Stimulated activated CD8-positive, alpha-beta memory T cell treated with anti-CD3 and anti-CD28 coated beads, Interleukin-4, amount 100 ng/mL, for 4 hours (primary cell): ENCODE measurements at regions not wholly inside any gene's neighbourhood (a gene's known extent, or its start where the extent isn't known, plus 50 kb on each side); places are given as distances from the start of the nearest gene placed in this dataset.

Experiments
- DNase-seq, 2 donors: peaks; one replicate each; pipeline ENCODE4 v3.0.0-alpha.2; 2020; ENCODE audit warnings: low read depth in 2 of 2, low spot score in 1 of 2

DNA sequence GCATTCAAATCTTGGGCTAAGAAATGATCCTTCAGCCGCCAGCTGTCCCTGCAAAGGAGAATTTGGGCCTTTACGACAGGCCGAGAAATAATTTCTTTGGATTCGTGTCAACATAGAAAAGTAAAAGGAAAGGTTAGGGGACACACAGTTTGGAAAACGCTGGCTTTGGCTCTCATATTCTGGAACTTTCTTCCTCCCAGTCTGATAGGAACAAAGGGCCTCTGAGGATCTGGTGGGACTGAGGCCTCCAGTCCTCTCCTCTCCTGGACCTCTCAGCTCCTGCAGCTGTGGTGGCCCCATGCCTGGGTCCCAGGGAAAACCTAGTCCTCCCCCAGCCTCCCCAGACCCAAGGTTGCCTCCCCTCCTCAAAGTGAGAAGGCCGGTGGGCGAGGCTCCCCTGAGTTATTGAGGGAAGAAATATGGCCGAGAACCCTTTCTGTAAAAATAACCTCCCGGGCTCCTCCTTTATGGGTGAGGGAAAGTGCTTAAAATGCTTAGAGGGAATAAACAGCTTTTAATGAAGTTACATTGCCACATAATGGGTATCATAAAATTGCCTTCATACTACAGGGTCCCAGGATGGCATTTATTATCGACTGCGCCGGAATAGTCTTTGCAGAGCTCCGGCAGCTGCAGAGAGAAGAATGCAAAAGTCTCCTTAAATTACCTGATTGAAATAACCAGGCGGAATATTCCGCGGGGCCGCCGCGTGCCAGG, 188.3 kb downstream of the PHETA1 start:
- no peak for DNase-seq

DNA sequence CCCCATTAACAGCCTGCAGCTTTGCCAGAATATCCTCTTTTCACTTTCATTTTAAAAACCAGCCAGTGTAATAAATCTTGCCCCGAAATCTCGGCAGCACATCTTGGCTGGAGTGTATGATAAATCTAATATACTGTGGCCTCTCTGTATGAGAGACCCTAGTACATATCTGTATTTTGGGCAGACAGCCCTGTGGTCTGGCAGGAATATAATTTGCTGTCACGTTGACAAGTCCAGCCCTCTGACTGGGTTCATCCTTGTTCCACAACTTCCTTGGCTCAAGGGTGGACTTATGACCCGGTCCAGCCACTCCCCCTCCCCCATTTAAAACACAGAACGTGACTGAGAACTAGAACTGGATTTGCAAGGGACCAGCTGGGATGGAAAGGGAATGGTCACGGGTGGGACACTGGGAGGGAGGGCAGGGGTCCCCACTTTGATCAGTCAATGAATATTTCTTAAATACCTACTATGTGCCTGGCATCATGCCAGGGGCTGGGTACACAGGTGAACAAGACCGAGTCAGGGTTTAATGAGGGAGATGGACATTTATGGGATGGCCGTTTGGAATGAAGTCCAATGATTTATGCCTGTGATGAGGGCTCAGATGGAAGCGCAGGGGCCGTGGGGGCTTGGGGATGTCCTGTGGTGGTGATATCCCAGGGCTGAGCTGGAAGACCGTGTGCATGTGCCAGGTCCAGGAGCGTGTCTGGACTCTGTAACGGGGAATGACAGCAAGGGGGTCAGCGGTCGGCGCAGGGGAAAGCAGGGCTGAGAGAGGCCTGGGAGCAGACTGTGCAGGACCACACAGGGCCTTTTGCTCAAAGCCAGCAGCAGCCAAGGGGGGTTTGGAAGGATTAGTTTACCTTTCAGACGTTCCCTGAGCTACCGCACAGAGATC, 190.5 kb downstream of the PHETA1 start:
- DNase-seq: no peak

DNA sequence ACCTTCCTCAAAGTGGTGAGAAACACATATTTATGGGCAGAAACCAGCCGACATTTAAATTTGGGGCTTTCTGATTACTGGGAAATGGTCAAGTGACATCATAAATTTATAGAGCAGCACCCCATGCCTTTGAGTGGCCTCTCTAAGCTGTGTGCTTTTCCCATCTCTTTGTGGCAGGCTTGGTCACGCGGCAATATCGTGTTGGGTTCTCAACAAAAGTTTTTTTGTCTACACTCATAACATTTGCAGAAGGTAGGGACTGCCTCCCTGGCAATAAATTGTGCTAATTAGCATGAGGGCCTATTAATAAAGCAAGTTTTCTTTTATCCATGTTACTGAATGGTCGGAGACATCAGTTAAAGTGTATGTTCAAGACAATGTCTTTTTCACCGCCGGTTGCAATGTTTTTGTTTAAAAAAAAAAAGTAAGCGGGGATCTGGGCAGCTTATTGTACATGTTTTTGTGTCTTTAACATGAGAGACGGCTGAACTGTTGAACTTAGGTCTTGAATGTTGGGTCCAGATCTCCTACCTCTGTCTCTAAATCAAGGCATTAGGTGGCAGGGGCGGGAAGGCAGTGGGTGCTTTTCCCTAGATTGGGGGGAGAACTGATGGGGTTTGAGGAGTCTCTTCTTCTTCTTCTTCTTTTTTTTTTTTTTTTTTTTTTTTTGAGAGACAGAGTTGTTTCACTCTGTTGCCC, 193.3 kb downstream of the PHETA1 start:
- DNase-seq: no peak

DNA sequence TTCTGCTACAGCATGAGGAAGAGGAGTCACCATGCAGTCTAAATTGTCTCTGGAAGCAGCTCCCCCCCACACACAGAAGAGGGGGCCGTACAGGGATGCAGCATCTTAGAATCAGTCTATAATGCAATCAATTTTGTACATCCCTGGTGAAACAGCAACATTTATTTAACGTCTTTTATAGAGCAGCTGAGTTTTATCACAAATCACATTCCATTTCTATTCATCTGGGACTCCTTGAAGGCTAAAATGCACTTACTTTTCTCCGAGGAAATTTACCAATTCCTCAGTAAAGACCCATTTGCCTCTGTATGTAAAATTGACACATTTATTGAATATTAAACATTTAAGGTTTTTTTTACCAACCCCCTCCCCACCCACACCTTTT, 193.9 kb downstream of the PHETA1 start:
- DNase-seq: no peak

DNA sequence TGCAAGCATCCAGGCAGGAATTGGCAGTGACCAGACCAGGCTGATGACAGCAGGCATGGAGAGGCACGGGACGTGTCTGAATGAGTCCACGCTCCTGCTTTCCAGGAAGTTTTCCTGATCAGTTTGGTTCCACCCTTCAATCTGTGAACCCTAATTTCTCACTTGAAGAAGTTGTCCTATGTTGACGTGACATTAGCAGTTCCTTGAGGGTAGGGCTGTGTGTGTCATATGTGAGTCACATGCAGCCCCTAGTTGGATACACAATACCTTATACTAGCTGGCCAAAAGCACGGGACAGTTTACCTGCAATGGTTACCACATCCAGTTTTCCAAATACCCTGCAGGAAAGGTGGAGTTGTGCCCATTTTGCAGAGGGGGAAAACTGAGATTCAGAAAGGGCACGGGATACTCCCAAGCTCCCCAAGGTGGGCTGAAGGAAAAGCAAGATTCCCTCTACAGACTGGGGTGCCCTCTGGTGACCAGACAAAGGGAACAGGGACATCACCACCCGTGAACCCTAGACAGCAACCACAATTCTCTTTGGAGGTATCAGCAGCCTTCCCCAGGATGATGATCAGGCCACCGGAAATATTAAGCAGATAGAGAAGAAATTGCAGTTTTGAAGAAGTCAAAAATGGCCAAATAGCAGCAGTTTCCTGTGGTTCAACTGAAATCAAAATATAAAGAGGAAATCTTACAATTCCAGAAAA, 194.5 kb downstream of the PHETA1 start:
- DNase-seq: no peak

DNA sequence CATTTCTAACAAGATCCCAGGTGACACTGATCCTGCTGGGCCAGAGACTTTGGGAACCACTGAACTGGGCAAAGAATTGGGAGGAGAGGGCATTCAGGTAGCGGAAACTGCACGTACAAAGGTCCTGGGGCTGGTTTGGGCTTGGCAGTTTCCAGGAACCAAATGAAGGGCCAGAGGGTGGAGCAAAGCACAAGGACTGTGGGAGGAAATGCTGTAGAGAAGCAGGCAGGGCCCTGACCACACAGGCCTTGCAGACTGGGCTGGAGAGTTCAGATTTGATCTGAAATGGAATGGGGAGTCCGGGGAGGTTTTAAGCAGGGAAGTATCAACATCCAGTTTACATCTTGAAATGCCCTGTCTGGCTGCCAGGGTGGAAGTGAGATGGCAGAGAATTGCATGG, 195.1 kb downstream of the PHETA1 start:
- no peak for DNase-seq

DNA sequence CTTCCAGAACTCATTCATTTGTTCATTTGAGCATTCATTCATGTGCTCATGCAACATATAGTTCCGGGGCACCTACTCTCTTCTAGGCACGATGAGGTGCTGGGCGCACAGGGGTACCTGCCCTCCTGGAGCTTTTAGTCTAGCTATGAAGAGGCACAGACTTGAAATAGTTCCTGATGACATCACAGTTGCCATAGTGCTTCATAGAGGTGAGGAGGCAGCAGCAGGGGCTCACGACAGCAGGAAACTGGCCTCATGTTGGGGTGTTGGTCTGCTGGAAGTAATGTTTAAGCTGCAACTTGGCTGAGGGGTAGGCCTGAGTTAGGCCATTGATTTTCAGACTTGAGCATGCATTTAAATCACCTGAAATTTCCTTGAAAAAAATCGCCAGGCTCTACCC, 195.5 kb downstream of the PHETA1 start:
- DNase-seq: no peak

DNA sequence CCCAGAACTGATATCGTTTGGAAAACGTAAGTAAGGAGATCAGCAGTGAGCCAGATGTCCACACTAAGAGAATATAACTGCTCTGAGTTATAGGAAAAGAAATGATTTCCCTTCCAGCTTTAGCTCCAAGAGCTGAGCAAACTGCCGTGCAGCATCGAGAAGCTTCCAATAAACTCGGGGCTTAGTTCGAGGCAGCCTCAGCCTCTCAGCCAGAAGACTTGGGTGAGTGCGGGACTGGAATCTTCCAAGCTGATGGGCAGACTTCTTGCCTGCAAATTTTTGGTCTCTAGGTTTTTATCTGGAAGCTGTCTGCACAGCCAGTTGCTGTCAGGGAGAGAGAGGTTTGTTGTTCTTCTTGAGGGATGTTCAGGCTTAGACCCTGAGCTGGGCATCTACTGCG, 196.1 kb downstream of the PHETA1 start:
- DNase-seq: no peak

DNA sequence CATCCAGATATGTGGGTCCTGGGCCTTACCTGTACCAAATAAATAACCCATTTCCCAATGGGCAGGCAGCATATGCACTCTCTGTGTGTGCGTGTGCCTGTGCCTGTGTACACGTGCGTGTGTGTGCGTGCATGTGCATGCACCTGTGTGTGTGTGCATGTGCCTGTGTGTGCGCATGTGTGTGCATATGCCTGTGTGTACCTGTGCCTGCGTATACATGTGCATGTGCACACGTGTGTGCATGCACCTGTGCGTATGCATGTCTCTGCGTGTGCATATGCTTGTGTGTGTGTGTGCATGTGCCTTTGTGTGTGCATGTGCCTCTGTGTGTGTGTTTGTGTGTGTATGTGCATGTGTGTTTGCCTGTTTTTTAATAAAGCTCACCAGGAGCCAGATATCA, 197.1 kb downstream of the PHETA1 start:
- no peak for DNase-seq

DNA sequence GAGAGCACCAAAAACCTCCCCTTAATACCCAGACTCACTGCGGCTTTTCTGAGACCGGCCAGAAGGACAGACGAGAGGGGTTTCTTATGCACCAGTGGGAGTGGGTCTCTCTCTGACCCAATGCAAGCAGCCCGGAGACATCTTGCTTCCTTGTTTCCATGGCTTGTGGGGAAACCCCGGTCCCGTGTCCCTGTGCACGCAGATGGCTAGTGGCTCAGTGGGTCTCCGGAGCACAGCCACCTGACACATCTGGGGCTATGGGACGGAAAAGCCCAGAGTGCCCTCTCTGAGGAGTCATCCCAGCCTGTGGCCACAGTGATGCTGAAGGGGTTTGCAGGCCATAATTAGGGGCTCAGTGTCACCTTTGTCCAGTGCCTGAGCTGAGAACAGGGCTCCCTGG, 197.6 kb downstream of the PHETA1 start:
- DNase-seq: no peak

DNA sequence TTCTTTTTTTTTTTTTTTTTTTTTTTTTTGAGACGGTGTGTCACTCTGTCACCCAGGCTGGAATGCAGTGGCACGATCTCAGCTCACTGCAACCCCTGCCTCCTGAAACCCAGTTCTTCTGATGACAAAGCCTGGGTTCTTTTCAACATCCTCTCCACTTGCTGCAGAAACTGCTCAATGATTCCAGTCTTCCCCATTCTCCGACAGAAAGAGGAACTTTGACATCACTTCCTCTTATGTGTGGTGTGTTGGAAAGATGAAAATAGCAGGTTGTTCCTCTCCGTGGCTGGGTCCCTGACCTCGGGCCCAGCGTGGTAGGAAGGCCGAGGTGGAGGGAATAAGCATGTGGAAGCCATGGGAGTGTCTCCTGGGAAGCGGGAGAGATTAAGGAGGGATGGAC, 198.4 kb downstream of the PHETA1 start:
- no peak for DNase-seq

DNA sequence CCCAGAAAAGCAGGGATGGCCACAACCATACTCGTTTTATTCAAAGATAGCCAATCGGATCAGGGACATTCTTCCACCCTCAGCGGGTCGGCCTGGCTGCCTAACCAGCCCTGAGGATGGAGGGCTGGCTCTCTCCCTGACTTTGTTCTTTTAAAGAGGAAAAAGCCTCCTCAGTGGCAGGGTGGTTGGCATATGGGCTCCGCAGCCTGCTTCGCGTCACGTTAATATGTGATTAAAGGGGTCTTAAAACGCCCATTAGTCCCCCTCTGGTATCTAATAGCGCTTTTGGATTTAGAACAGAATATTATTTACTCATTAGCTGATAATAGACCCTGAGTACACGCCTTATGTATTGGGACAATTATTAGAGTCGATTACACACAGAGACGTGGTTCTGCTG, 199.4 kb downstream of the PHETA1 start:
- no peak for DNase-seq

DNA sequence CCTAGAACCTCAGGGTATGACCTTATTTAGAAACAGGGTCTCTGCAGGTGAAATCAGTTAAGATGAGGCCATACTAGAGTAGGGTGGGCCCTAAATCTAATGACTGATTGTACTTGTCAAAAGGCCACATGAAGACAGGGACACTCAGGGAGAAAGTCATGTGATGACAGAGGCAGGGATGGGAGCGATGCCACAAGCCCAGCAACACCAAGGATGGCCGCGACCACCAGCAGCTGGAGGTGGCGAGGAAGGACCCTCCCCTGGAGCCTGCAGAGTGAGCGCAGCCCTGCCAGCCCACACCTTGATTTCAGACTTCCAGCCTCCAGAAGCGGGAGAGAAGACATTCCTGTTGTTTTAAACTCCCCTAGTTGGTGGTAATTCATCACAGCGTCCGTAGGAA, 199.9 kb downstream of the PHETA1 start:
- DNase-seq: no peak

DNA sequence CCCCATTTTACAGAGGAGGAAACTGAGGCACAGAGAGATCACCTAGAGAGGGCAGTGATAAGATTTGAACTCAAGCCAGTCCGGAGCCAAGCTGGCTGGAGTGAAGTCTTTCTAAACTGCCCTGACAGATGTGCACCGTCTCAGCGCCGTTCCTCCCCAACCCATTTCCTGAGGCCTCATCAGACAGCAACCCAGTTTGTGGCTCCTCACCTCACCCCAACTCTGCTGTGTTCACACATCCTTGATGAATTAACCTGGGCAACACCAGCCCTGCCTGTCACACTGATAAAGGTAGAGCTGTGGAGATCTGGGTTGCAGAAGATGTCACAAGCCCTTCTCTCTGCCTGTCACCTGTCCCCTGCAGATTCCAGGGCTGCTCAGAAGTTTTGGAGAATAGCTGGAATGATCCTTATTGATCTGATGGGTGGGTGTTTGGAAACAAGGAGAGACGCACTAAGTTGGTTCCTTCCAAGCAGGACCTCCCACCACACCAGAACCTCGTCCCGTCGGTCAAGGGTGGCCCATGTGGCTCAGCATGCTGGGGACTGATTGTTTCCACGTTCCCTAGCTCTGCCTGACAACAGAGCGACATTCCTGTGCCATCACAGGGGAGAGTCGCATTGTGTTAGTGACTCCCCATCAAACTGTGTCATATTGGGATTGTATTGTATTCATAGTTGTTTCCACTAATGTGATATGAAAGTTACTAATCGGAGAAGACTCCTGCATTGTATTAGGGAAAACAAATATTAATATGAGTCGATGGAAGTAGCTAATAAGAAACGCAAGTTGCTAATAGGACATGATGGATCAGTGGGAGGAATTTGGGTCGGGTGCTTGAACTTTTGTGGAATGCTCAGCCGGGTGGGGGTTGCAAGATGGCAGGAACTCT, 200.6 kb downstream of the PHETA1 start:
- DNase-seq: no peak

DNA sequence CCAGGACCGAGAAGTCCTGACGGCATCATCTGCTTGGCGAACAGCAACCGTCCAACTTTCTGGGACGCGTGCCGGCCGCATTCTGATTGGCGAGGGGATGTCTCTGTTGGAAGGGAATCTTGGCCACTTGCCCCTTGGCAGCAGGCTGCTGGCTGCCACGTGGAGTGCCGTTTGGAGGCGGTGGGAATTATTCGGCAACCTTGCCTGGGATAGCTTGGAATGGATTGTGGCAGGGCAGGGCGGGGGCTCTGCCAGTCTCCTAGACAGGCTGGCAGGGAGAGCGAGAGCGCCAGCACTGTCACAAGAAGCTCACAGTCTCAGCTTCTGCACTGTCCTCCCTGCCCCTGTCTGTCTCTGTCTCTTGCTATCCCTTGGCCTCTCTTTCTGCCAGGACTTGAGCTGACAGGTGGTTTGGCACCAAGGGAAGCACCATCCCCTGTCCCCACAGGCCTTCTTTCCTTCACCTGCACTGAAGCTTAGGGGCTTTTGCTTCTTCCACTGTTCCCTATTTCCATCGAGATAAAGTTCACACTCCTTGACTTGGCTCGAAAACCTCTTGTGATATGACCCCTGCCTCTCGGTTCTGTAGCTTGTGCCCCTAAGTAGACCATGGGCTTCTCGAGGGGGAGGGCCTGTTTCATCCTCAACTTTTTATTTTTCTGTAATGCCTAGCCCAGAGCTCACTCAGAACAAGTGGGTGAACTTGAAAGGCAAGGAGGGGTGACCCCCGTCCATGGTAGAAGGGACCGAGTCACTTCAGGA, 201.9 kb downstream of the PHETA1 start:
- no peak for DNase-seq

DNA sequence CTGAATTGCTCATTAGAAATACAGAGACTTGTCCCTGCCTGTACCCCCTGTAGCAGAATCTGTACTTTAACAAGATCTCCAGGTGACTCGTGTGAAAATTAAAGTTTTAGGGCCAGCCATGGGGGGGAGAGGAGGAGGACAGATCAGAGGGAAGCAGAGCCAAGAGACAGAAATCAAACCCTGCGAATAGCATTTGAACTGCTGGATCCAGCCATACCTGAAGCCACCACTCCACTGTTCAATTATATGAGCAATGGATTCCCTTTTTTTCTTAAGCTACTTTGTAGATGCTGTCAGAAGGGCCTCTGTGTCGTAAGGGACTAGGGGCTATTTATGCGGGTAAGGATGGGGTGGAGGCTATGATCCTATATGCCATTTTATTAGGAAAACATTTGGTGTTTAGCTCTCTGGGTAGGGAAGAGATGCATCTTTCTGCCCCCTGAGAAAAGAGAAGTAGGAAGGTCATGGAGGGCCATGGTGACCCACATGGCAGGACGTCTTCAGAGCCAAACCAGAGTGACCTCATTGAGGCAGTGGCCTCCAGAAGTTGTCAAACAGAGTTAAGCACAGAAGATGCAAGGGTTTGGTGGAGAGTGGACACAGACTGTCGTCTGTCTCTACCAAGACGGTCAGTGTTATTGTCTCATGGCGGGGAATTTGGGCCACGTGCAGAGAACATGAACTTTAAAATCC, 203.9 kb downstream of the PHETA1 start:
- no peak for DNase-seq

DNA sequence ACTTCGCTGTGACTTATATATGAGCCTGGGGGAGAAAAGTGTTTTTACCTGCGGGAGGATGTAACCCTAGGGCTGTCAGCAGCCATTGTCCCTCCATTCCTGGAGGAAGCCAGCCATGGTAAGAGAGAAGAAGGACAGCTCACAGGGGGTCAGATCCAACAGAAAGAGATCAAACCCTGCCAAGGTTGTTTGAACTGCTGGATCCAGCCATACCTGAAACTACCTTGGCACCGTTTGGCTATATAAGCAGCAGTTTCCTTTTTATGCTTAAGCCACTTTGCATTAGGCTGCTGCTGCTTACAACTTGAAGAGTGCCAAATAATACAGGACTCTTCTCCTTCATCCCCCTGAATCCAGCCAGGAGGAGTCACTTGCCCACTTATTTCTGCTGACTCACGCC, 205.5 kb downstream of the PHETA1 start:
- DNase-seq: no peak

DNA sequence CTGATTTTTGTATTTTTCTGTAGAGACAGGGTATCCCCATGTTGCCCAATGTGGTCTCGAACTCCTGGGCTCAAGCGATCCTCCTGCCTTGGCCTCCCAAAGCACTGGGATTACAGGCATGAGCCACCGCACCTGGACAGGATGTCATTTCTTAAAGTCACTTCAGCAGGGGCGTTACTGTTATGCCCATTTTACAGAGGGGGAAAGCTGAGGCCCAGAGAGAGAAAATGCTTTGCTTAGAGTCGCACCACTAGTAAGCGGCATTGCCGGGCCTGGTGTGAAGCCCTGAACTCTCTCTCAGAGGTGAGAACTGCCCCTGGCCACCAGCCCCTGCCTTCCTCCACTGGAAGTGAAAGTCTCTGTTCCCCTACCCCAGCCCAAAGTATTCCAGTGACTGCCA, 207.0 kb downstream of the PHETA1 start:
- no peak for DNase-seq
